Endodermal cell (in vitro differentiated cells): ENCODE measurements at regions not wholly inside any gene's neighbourhood (a gene's known extent, or its start where the extent isn't known, plus 50 kb on each side); places are given as distances from the start of the nearest gene placed in this dataset.

Experiments
- DNase-seq: peaks from one replicate; pipeline ENCODE4 v3.0.0-alpha.2; 2017
- H3K27ac ChIP-seq: 2 replicates; pipeline ENCODE4 v1.5.1; 2013; ENCODE audit warnings: mild to moderate bottlenecking, low read depth, low read length, moderate library complexity
- H3K27me3 ChIP-seq: 2 replicates; pipeline ENCODE4 v1.6.1; 2013; ENCODE audit warnings: mild to moderate bottlenecking, low read length, moderate library complexity; ENCODE audit not compliant: insufficient read depth, control insufficient read depth, poor library complexity, severe bottlenecking
- H3K36me3 ChIP-seq: 2 replicates; pipeline ENCODE4 v1.7.0; 2013; ENCODE audit warnings: mild to moderate bottlenecking, low read length, moderate library complexity; ENCODE audit not compliant: control insufficient read depth, insufficient read depth
- H3K4me1 ChIP-seq: one replicate; pipeline ENCODE4 v1.7.0; 2013; ENCODE audit warnings: low read length; ENCODE audit not compliant: control insufficient read depth, insufficient read depth
- H3K4me3 ChIP-seq: 2 replicates; pipeline ENCODE4 v1.5.1; 2013; ENCODE audit warnings: mild to moderate bottlenecking, low read length, moderate library complexity
- H3K9ac ChIP-seq: 2 replicates; pipeline ENCODE4 v1.6.1; 2013; ENCODE audit warnings: mild to moderate bottlenecking, low read length, moderate library complexity; ENCODE audit not compliant: poor library complexity, severe bottlenecking; ENCODE audit errors: extremely low read depth
- H3K9me3 ChIP-seq: 2 replicates; pipeline ENCODE4 v1.6.1; 2013; ENCODE audit warnings: mild to moderate bottlenecking, low read length, moderate library complexity; ENCODE audit not compliant: control insufficient read depth
- H3K27ac Mint-ChIP-seq: 2 replicates; pipeline ENCODE4 v1.8.0; 2020; ENCODE audit warnings: mixed read lengths
- H3K27me3 Mint-ChIP-seq: 2 replicates; pipeline ENCODE4 v1.8.0; 2021; ENCODE audit warnings: mild to moderate bottlenecking, mixed read lengths; ENCODE audit not compliant: insufficient read depth
- H3K36me3 Mint-ChIP-seq: 2 replicates; pipeline ENCODE4 v1.8.0; 2020; ENCODE audit warnings: low read depth, mixed read lengths
- H3K4me1 Mint-ChIP-seq: 2 replicates; pipeline ENCODE4 v1.8.0; 2020; ENCODE audit warnings: mixed read lengths
- H3K4me3 Mint-ChIP-seq: 2 replicates; pipeline ENCODE4 v1.8.0; 2020; ENCODE audit warnings: mild to moderate bottlenecking, moderate library complexity, mixed read lengths
- H3K9me3 Mint-ChIP-seq: 2 replicates; pipeline ENCODE4 v1.8.0; 2020; ENCODE audit warnings: mild to moderate bottlenecking, mixed read lengths
- WGBS, 2 experiments: methylation state at CpG; one replicate each; pipeline versions ENCODE4 v1.1.5 to v1.1.7; 2013; ENCODE audit warnings: missing lambda C conversion rate in 2 of 2, mixed read lengths in 1 of 2; ENCODE audit not compliant: insufficient coverage in 1 of 2, insufficient read length in 1 of 2; 5-methylcytosine and 5-hydroxymethylcytosine counted together
- TF ChIP-seq, protein P1 (sequence below): fragments of 200-600 bp; sonication (generic); conservative IDR thresholded peaks from 2 replicates; pipeline ENCODE4 v1.5.0; 2021; ENCODE audit warnings: antibody characterized with exemption, mild to moderate bottlenecking

DNA sequence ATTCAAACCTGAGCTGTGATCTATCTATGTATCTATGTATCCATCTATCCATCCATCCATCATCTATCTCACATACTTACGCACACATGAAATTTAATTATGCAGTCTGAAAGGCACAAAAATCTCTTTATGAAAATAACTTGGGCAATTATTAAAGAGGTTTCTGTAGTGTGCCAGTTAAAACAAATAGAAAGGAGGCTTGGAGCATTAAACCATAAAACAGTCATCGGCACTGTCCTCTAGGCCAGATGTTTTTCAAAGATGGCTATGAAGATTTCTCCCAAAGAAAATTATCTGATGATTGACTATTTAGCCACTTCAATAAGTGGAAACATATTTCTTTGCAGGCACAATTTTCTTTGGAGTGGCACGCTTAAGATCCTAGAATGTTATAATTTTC is 392.5 kb upstream of the RPS23 start:
- H3K36me3 ChIP-seq = no peaks in the 10 kb centered on the region
- Mint-ChIP-seq H3K9me3 (no peaks in the 10 kb centered on the region), H3K4me1 (no peaks in the 10 kb centered on the region), H3K27ac (no peak overlapping the region), H3K36me3 (no peaks in the 10 kb centered on the region), H3K27me3 (no peaks in the 10 kb centered on the region), H3K4me3 (no peak overlapping the region)
- H3K9ac ChIP-seq = no peak overlapping the region
- DNase-seq = no peak
- H3K4me1 ChIP-seq = no peaks in the 10 kb centered on the region
- H3K9me3 ChIP-seq = no peaks in the 10 kb centered on the region
- TF ChIP-seq, protein P1, sequence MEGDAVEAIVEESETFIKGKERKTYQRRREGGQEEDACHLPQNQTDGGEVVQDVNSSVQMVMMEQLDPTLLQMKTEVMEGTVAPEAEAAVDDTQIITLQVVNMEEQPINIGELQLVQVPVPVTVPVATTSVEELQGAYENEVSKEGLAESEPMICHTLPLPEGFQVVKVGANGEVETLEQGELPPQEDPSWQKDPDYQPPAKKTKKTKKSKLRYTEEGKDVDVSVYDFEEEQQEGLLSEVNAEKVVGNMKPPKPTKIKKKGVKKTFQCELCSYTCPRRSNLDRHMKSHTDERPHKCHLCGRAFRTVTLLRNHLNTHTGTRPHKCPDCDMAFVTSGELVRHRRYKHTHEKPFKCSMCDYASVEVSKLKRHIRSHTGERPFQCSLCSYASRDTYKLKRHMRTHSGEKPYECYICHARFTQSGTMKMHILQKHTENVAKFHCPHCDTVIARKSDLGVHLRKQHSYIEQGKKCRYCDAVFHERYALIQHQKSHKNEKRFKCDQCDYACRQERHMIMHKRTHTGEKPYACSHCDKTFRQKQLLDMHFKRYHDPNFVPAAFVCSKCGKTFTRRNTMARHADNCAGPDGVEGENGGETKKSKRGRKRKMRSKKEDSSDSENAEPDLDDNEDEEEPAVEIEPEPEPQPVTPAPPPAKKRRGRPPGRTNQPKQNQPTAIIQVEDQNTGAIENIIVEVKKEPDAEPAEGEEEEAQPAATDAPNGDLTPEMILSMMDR = no peak
- H3K27ac ChIP-seq = no peak overlapping the region
- no peaks in the 10 kb centered on the region for H3K27me3 ChIP-seq
- 98 to 100% methylated on average over 2 to 3 of the region's 3 CpGs for WGBS, 2 experiments
- no peak overlapping the region for H3K4me3 ChIP-seq

DNA sequence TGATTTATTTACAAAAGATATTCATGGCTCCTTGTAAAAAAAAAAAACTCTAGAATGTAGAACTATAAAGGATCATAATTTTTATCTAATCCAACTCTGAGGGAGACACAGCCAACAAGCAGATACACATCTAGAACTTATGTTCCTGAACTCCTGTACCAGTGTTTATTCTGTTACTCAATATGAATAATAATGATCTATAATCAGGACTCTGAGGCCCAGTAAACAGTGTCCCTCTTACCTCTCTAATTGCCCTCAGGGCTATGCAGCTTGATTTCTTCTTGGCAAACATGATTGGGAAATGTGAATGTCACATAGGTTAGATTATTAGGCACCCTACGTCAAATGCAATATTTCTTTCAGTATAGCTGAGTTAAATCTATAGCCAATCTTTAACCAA is 391.6 kb upstream of the RPS23 start:
- Mint-ChIP-seq H3K4me1 (peaks cover 5% of the 10 kb centered on the region), H3K36me3 (no peaks in the 10 kb centered on the region), H3K27ac (no peak overlapping the region), H3K4me3 (no peak overlapping the region), H3K27me3 (no peaks in the 10 kb centered on the region), H3K9me3 (no peaks in the 10 kb centered on the region)
- Histone ChIP-seq H3K9ac (no peak overlapping the region), H3K27ac (no peak overlapping the region), H3K27me3 (no peaks in the 10 kb centered on the region), H3K36me3 (no peaks in the 10 kb centered on the region), H3K4me3 (no peak overlapping the region), H3K9me3 (no peaks in the 10 kb centered on the region), H3K4me1 (no peaks in the 10 kb centered on the region)
- TF ChIP-seq, protein P1 = no peak
- WGBS, 2 experiments = 95% methylated on average over 1 of the region's 1 CpG; no CpG with 5 or more reads in 1 of the 2 experiments
- DNase-seq = no peak

DNA sequence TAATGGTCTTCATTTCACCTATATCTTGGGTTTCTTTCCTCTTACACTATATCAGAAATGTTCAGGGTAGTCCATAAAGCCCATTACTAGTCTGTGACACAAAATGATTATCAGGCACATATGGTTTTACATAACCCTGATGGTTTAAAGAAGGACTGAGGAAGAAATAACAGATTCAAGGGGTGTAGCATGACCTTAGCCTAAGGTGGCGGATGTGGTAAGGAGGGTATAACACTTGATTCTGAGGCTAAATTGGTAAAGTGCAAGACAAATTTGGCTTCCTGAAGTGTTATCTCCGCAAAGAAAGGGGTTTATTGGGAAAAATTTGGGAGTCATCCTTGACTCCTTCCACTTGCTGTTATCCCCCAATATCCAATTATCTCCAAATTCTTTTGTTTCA is 388.2 kb upstream of the RPS23 start:
- H3K9ac ChIP-seq = no peak overlapping the region
- no peak for DNase-seq
- H3K9me3 ChIP-seq = no peaks in the 10 kb centered on the region
- H3K9me3 Mint-ChIP-seq = no peaks in the 10 kb centered on the region
- 96 to 100% methylated on average over 1 to 2 of the region's 2 CpGs for WGBS, 2 experiments
- no peaks in the 10 kb centered on the region for H3K27me3 ChIP-seq
- H3K4me3 ChIP-seq = no peak overlapping the region
- no peaks in the 10 kb centered on the region for H3K4me1 ChIP-seq
- H3K36me3 Mint-ChIP-seq = no peaks in the 10 kb centered on the region
- H3K27ac ChIP-seq = no peak overlapping the region
- H3K36me3 ChIP-seq = no peaks in the 10 kb centered on the region
- H3K4me3 Mint-ChIP-seq = no peak overlapping the region
- TF ChIP-seq, protein P1 = no peak
- H3K4me1 Mint-ChIP-seq = peaks cover 7% of the 10 kb centered on the region
- H3K27ac Mint-ChIP-seq = no peak overlapping the region
- no peaks in the 10 kb centered on the region for H3K27me3 Mint-ChIP-seq
